ENCODE measurements at regions not wholly inside any gene's neighbourhood (a gene's known extent, or its start where the extent isn't known, plus 50 kb on each side); places are given as distances from the start of the nearest gene placed in this dataset.

GRCh38 chr1:193633991-193634390, 447.6 kb upstream of the B3GALT2 start:
- Histone ChIP-seq H3K9me3 (no peaks in the 10 kb centered on the region), H3K4me3 (no peak overlapping the region), H3K4me2 (no peak overlapping the region), H3K4me1 (no peaks in the 10 kb centered on the region), H3K27ac (no peak overlapping the region)
- WGBS (ENCODE audit: missing lambda C conversion rate), result 25% methylated on average over 2 of the region's 2 CpGs
- FAIRE-seq, result no peak
- TF ChIP-seq KDM5A (IDR thresholded peaks at IDR 0.05) (no peak), FOSB (CRISPR knock-in tag; IDR thresholded peaks at IDR 0.05) (no peak), POLR2AphosphoS2 (conservative IDR thresholded peaks at IDR 0.05; ENCODE audit: low read length) (no peak), USF2 (IDR thresholded peaks at IDR 0.05) (no peak), HEYL (CRISPR knock-in tag; IDR thresholded peaks at IDR 0.05) (no peak), FOXS1 (CRISPR knock-in tag; IDR thresholded peaks at IDR 0.05) (no peak), HES2 (IDR thresholded peaks at IDR 0.05) (no peak), RNF2 (IDR thresholded peaks at IDR 0.05; ENCODE audit: borderline replicate concordance, low read depth) (no peak), ELK1 (IDR thresholded peaks at IDR 0.05; ENCODE audit: low read depth, low read length) (no peak), HDAC2 (IDR thresholded peaks at IDR 0.05) (no peak), NPAS2 (CRISPR knock-in tag; IDR thresholded peaks at IDR 0.05; ENCODE audit: borderline replicate concordance) (no peak), E2F6 (IDR thresholded peaks at IDR 0.05; ENCODE audit: borderline replicate concordance, low read depth) (no peak), RAD21 (conservative IDR thresholded peaks at IDR 0.05 in 1 of 2, IDR thresholded peaks at IDR 0.05 in 1 of 2) (no peak), TFCP2L1 (CRISPR knock-in tag; IDR thresholded peaks at IDR 0.05) (no peak), CBX8 (IDR thresholded peaks at IDR 0.05) (no peak)
- POLR2A ChIA-PET, result no interaction called here
- CTCF ChIA-PET, result no interaction called here
- DNase-seq (ENCODE audit: low read depth in 1 of 2, low spot score in 1 of 2), result no peak
- ATAC-seq, result no peak

- ChIA-PET POLR2A (no interaction called here), CTCF (no interaction called here)
- H3K27ac ChIP-seq, result no peak overlapping the region
- H3K9me3 ChIP-seq, result no peaks in the 10 kb centered on the region
- FAIRE-seq (no peak), DNase-seq (ENCODE audit: low read depth in 1 of 2, low spot score in 1 of 2) (no peak), ATAC-seq (no peak)
- TF ChIP-seq USF2 (IDR thresholded peaks at IDR 0.05) (no peak), ATOH8 (CRISPR knock-in tag; IDR thresholded peaks at IDR 0.05; ENCODE audit: low read depth) (no peak), RNF2 (IDR thresholded peaks at IDR 0.05; ENCODE audit: borderline replicate concordance, low read depth) (no peak), BCL3 (IDR thresholded peaks at IDR 0.05) (no peak), RFX5 (IDR thresholded peaks at IDR 0.05) (no peak), JUNB (IDR thresholded peaks at IDR 0.05) (no peak), FOXS1 (CRISPR knock-in tag; IDR thresholded peaks at IDR 0.05) (no peak), CBX2 (IDR thresholded peaks at IDR 0.05; ENCODE audit: borderline replicate concordance, low read depth) (no peak), NR3C1 (IDR thresholded peaks at IDR 0.05) (no peak), ZNF302 (CRISPR knock-in tag; IDR thresholded peaks at IDR 0.05) (no peak), POLR2A (IDR thresholded peaks at IDR 0.05; ENCODE audit: low read length) (no peak), BHLHE40 (IDR thresholded peaks at IDR 0.05; ENCODE audit: low read depth, low read length) (no peak), EP300 (IDR thresholded peaks at IDR 0.05) (no peak), KDM5A (IDR thresholded peaks at IDR 0.05) (no peak), E2F6 (IDR thresholded peaks at IDR 0.05; ENCODE audit: borderline replicate concordance, low read depth) (no peak)
- no peaks in the 10 kb centered on the region for H3K4me1 ChIP-seq
- no peak overlapping the region for H3K4me3 ChIP-seq
- H3K4me2 ChIP-seq, result no peak overlapping the region
- WGBS (ENCODE audit: missing lambda C conversion rate), result 83% methylated on average over 3 of the region's 3 CpGs
These were observed 446.7 kb upstream of the B3GALT2 start for GRCh38 chr1:193633093-193633492.

Measured in A549 (cell line).